ENCODE measurements at regions not wholly inside any gene's neighbourhood (a gene's known extent, or its start where the extent isn't known, plus 50 kb on each side); places are given as distances from the start of the nearest gene placed in this dataset.

DNA sequence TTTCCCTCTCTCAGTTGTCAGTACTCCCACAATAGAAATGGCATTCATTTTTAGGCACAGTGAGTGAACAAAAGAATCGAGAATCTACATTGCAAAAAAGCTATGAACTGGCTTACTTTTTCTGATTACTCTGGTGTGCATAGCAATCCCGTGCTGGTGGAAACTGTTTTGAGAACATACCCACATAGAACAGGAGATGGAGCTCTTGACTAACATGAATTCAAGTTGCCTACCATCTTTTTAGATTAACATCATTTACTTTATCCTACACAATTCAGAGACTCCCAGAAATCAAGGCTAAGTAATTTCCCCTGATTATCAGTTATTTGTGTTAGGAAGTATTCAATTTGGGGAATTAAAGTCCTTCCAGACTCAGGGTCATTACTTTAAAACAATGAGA is 326.6 kb downstream of the ARPP21 start:
- TF ChIP-seq ZNF70 (CRISPR knock-in tag; IDR thresholded peaks at IDR 0.05): no peak
- TF ChIP-seq, protein P1, sequence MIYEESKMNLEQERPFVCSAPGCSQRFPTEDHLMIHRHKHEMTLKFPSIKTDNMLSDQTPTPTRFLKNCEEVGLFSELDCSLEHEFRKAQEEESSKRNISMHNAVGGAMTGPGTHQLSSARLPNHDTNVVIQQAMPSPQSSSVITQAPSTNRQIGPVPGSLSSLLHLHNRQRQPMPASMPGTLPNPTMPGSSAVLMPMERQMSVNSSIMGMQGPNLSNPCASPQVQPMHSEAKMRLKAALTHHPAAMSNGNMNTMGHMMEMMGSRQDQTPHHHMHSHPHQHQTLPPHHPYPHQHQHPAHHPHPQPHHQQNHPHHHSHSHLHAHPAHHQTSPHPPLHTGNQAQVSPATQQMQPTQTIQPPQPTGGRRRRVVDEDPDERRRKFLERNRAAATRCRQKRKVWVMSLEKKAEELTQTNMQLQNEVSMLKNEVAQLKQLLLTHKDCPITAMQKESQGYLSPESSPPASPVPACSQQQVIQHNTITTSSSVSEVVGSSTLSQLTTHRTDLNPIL (CRISPR knock-in tag; IDR thresholded peaks at IDR 0.05; ENCODE audit: low read depth): no peak
- no peak for TF ChIP-seq ZFP3 (CRISPR knock-in tag; IDR thresholded peaks at IDR 0.05)
- TF ChIP-seq ARNTL (CRISPR knock-in tag; IDR thresholded peaks at IDR 0.05; ENCODE audit: borderline replicate concordance, low read depth): no peak
- TF ChIP-seq ESRRG (CRISPR knock-in tag; IDR thresholded peaks at IDR 0.05): no peak
- TF ChIP-seq RARB (CRISPR knock-in tag; IDR thresholded peaks at IDR 0.05): no peak
- TF ChIP-seq, protein P2, sequence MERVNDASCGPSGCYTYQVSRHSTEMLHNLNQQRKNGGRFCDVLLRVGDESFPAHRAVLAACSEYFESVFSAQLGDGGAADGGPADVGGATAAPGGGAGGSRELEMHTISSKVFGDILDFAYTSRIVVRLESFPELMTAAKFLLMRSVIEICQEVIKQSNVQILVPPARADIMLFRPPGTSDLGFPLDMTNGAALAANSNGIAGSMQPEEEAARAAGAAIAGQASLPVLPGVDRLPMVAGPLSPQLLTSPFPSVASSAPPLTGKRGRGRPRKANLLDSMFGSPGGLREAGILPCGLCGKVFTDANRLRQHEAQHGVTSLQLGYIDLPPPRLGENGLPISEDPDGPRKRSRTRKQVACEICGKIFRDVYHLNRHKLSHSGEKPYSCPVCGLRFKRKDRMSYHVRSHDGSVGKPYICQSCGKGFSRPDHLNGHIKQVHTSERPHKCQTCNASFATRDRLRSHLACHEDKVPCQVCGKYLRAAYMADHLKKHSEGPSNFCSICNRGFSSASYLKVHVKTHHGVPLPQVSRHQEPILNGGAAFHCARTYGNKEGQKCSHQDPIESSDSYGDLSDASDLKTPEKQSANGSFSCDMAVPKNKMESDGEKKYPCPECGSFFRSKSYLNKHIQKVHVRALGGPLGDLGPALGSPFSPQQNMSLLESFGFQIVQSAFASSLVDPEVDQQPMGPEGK (CRISPR knock-in tag; IDR thresholded peaks at IDR 0.05; ENCODE audit: borderline replicate concordance): no peak
- TF ChIP-seq TCF4 (CRISPR knock-in tag; IDR thresholded peaks at IDR 0.05; ENCODE audit: borderline replicate concordance): no peak
- no peak for TF ChIP-seq GLIS3 (CRISPR knock-in tag; IDR thresholded peaks at IDR 0.05)
- TF ChIP-seq ZNF565 (CRISPR knock-in tag; conservative IDR thresholded peaks at IDR 0.05; ENCODE audit: low read depth): no peak
